ENCODE measurements at regions not wholly inside any gene's neighbourhood (a gene's known extent, or its start where the extent isn't known, plus 50 kb on each side); places are given as distances from the start of the nearest gene placed in this dataset.
"Not testable (repeated sequence)": the region's sequence is repeated elsewhere in the genome, so short reads cannot be mapped to it uniquely, and the experiment has no call there.

DNA sequence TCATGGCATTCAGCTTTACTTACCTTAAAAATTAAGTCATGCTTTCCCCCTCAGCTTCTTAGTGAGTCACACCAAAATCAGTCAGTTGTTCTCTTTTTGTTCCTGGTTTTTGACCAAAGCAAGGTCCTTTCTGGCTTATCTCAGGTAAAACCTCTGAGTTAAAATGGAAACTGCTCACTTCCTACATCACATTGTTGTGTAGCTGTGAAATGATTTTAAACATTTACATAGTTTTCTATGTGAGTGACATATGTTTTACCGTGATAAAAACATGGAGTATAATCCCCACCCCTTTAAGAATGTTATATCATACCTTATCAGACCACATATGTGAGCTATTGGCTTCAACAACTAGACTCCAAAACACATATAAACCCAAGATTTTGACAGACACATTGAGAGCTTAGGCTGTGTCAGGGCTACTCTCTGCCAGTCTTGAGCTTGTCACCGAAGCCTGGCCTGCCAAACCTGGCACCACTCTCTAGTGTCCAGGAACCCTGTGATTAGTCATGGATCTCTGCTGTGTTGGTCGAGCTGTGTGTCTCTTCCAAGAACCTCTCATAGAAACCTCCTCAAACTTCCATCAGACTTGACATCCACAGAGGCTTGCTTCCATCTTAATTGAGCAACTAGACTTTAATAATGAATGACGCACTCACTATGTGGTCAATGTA lies 113.7 kb upstream of the FOXN2 start:
- H3K27me3 ChIP-seq (ENCODE audit: control insufficient read depth, insufficient read depth, low read length) = no peaks in the 10 kb centered on the region

GRCh38 chr2:48201435-48201834 lies 113.0 kb upstream of the FOXN2 start:
- H3K27me3 ChIP-seq (ENCODE audit: control insufficient read depth, insufficient read depth, low read length); H3K9ac ChIP-seq (ENCODE audit: low read length); H3K9me3 ChIP-seq (ENCODE audit: control insufficient read depth, low read length); H3K4me3 ChIP-seq (ENCODE audit: low read length); H3K36me3 ChIP-seq (ENCODE audit: control insufficient read depth, insufficient read depth, low read length); H3K4me1 ChIP-seq (ENCODE audit: control insufficient read depth, insufficient read depth, low read length): not testable (repeated sequence)

More for the DNA sequence above, 113.7 kb upstream of the FOXN2 start:
- Histone ChIP-seq H3K9me3 (ENCODE audit: control insufficient read depth, low read length) (no peaks in the 10 kb centered on the region), H3K4me1 (ENCODE audit: control insufficient read depth, insufficient read depth, low read length) (peaks cover 16% of the 10 kb centered on the region), H3K4me3 (ENCODE audit: low read length) (no peak overlapping the region), H3K36me3 (ENCODE audit: control insufficient read depth, insufficient read depth, low read length) (no peaks in the 10 kb centered on the region), H3K9ac (ENCODE audit: low read length) (no peak overlapping the region)

DNA sequence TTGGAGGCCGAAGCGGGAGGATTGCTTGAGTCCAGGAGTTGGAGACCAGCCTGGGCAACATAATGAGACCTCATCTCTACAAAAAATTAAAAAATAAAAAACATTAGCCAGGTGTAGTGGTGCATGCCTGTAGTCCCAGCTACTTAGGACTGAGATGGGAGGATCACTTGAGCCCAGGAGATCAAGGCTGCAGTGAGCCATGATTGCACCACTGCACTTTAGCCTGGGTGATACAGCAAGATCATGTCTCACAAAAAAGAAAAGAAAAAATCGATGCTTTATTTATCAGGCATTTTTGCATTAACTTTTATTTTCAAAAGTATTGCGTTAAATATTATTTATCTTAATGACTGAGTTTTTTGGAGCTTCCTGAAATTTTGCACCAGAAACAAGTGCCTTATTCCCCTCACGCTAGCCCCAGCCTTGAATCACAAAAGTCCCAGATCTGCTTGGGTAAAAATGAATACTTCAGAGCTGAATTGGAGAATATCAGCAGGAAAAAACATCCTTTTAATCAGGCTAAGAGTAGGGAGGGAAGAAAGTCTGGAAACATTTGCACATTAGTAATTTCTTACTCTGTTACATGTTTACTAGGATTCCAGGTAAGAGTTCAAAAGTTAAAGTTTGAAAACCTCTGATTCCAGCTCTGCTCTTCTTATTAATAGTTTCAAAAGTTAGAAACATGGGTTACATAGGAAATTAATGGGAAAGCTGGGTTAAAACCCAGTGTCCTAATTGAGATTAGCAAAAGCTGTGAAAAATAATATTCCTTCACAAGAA lies 111.4 kb upstream of the FOXN2 start:
- Histone ChIP-seq H3K36me3 (ENCODE audit: control insufficient read depth, insufficient read depth, low read length) (no peaks in the 10 kb centered on the region), H3K27me3 (ENCODE audit: control insufficient read depth, insufficient read depth, low read length) (no peaks in the 10 kb centered on the region), H3K9me3 (ENCODE audit: control insufficient read depth, low read length) (no peaks in the 10 kb centered on the region), H3K4me1 (ENCODE audit: control insufficient read depth, insufficient read depth, low read length) (peaks cover 7% of the 10 kb centered on the region), H3K4me3 (ENCODE audit: low read length) (no peak overlapping the region), H3K9ac (ENCODE audit: low read length) (no peak overlapping the region)

- no peaks in the 10 kb centered on the region for H3K36me3 ChIP-seq (ENCODE audit: control insufficient read depth, insufficient read depth, low read length)
These were observed 110.8 kb upstream of the FOXN2 start for GRCh38 chr2:48203668-48204067.

DNA sequence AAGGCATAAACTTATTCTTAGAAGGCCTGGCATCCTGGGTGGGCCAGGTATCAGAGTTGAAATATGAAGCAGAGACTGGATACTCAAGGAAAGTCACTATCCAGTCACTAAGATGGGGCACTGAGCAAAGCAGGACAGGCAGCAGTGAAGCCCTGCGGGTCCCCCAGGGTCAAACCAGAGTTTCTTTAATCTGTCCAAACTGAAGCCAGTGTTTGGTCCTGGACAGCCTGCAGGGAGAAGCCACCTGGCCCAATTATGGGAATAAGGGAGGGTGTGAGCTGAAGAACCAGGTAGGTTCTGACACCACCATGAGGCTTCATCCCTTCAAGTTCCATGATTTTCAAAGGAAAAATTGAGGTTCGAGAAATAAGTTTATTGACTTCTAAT lies 109.7 kb upstream of the FOXN2 start:
- H3K36me3 ChIP-seq (ENCODE audit: control insufficient read depth, insufficient read depth, low read length) = no peaks in the 10 kb centered on the region
- no peak overlapping the region for H3K9ac ChIP-seq (ENCODE audit: low read length)
- no peak overlapping the region for H3K4me3 ChIP-seq (ENCODE audit: low read length)
- no peaks in the 10 kb centered on the region for H3K9me3 ChIP-seq (ENCODE audit: control insufficient read depth, low read length)
- peaks cover 7% of the 10 kb centered on the region for H3K4me1 ChIP-seq (ENCODE audit: control insufficient read depth, insufficient read depth, low read length)
- H3K27me3 ChIP-seq (ENCODE audit: control insufficient read depth, insufficient read depth, low read length) = no peaks in the 10 kb centered on the region

More at GRCh38 chr2:48203668-48204067, 110.8 kb upstream of the FOXN2 start:
- no peak overlapping the region for H3K9ac ChIP-seq (ENCODE audit: low read length)
- H3K27me3 ChIP-seq (ENCODE audit: control insufficient read depth, insufficient read depth, low read length) = no peaks in the 10 kb centered on the region
- H3K9me3 ChIP-seq (ENCODE audit: control insufficient read depth, low read length) = no peaks in the 10 kb centered on the region
- H3K4me3 ChIP-seq (ENCODE audit: low read length) = no peak overlapping the region
- peaks cover 7% of the 10 kb centered on the region for H3K4me1 ChIP-seq (ENCODE audit: control insufficient read depth, insufficient read depth, low read length)

DNA sequence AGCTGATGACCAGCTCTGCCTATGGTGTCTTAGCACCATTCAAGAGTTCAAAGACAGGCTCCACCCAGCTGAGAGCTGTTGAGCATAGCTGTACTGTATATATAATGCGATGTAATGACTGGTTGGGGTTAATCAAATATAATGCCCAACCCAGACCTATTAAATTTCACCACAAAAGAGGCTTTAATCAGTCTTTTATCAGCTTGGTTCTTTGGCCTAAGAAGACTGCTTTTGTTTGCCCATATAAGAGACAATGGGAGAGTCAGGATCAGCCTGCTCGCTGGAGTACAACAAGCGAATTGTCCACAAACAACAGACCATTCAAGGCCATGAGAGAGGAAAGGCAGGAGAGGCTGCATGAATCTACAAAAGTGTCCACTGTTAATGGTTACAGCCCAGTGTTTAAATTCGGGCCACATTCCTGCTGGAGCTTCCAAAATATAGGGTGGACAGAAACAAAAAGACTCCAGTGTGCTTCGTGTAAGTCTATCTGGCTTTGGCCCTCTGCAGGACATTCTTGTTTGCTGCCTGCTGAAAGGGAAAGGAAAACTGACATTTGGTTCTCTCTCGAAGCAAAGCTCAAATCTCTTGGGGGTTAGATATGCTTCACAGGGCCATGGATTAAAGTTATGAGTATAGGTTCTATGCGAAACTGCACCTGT lies 109.2 kb upstream of the FOXN2 start:
- no peaks in the 10 kb centered on the region for H3K36me3 ChIP-seq (ENCODE audit: control insufficient read depth, insufficient read depth, low read length)
- H3K9me3 ChIP-seq (ENCODE audit: control insufficient read depth, low read length) = no peaks in the 10 kb centered on the region
- peaks cover 7% of the 10 kb centered on the region for H3K4me1 ChIP-seq (ENCODE audit: control insufficient read depth, insufficient read depth, low read length)
- H3K9ac ChIP-seq (ENCODE audit: low read length) = no peak overlapping the region
- no peaks in the 10 kb centered on the region for H3K27me3 ChIP-seq (ENCODE audit: control insufficient read depth, insufficient read depth, low read length)
- H3K4me3 ChIP-seq (ENCODE audit: low read length) = no peak overlapping the region

DNA sequence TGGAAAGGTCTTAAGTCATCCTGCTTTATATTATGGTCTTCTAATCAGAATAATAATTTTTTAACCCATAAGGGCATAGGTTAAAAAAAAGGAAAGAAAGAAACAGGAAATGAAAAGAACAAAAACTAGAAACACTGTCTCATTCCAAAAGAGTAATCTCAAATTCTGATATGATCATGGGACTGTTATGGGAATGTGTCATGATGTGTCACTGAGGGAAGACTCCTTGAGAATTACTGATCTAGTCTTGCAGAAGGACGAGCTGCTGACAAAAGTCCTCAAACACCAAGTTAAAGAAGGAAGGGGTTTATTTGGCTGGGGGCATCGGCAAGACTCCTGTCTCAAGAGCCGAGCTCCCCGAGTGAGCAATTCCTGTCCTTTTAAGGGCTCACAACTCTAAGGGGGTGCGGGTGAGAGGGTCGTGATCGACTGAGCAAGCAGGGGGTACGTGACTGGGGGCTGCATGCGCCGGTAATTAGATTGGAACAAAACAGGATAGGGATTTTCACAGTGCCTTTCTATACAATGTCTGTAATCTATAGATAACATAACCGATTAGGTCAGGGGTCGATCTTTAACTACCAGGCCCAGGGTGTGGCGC lies 108.3 kb upstream of the FOXN2 start:
- not testable (repeated sequence) for H3K27me3 ChIP-seq (ENCODE audit: control insufficient read depth, insufficient read depth, low read length); H3K9ac ChIP-seq (ENCODE audit: low read length); H3K4me1 ChIP-seq (ENCODE audit: control insufficient read depth, insufficient read depth, low read length); H3K4me3 ChIP-seq (ENCODE audit: low read length); H3K36me3 ChIP-seq (ENCODE audit: control insufficient read depth, insufficient read depth, low read length); H3K9me3 ChIP-seq (ENCODE audit: control insufficient read depth, low read length)

- no peaks in the 10 kb centered on the region for H3K9me3 ChIP-seq (ENCODE audit: control insufficient read depth, low read length)
- no peaks in the 10 kb centered on the region for H3K36me3 ChIP-seq (ENCODE audit: control insufficient read depth, insufficient read depth, low read length)
- H3K4me3 ChIP-seq (ENCODE audit: low read length) = no peak overlapping the region
- no peak overlapping the region for H3K9ac ChIP-seq (ENCODE audit: low read length)
- peaks cover 7% of the 10 kb centered on the region for H3K4me1 ChIP-seq (ENCODE audit: control insufficient read depth, insufficient read depth, low read length)
- no peaks in the 10 kb centered on the region for H3K27me3 ChIP-seq (ENCODE audit: control insufficient read depth, insufficient read depth, low read length)
These were observed 107.3 kb upstream of the FOXN2 start for GRCh38 chr2:48207201-48207641.

- no peaks in the 10 kb centered on the region for H3K9me3 ChIP-seq (ENCODE audit: control insufficient read depth, low read length)
- peaks cover 7% of the 10 kb centered on the region for H3K4me1 ChIP-seq (ENCODE audit: control insufficient read depth, insufficient read depth, low read length)
- no peaks in the 10 kb centered on the region for H3K27me3 ChIP-seq (ENCODE audit: control insufficient read depth, insufficient read depth, low read length)
- no peaks in the 10 kb centered on the region for H3K36me3 ChIP-seq (ENCODE audit: control insufficient read depth, insufficient read depth, low read length)
- no peak overlapping the region for H3K4me3 ChIP-seq (ENCODE audit: low read length)
- H3K9ac ChIP-seq (ENCODE audit: low read length) = no peak overlapping the region
These were observed 106.6 kb upstream of the FOXN2 start for GRCh38 chr2:48207851-48208250.

DNA sequence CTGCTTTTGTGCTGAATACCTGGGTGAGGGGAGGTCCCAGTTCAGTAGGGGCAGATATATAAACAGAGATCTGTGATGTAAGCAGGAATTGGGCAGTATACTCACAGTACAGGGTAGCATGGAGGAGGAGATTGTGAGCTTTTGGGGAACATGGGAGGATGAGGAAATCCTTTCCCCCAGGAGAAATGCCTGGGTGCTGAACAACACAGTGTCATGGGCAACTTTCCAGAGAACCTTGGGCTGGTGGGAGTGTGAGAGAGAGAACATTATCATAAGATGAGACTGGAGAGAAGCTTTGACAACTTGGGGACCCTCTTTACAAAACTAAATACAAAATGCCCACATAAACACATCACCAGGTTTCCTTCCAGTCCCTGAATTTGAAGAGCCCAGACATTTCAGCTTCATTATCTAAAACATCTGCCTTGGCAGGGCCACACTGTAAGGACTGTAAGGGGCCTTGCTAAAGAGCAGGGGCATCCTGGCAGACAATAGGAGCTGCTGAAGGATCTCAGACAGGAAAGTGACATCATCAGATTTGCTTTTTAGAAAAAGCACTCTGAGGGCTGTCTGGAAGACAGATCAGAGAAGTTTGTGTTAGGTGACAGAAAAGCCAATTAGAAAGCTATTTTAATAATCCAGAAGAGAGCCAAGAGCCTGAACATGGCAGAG lies 105.1 kb upstream of the FOXN2 start:
- Histone ChIP-seq H3K9ac (ENCODE audit: low read length) (no peak overlapping the region), H3K9me3 (ENCODE audit: control insufficient read depth, low read length) (no peaks in the 10 kb centered on the region), H3K36me3 (ENCODE audit: control insufficient read depth, insufficient read depth, low read length) (no peaks in the 10 kb centered on the region), H3K4me3 (ENCODE audit: low read length) (no peak overlapping the region), H3K27me3 (ENCODE audit: control insufficient read depth, insufficient read depth, low read length) (no peaks in the 10 kb centered on the region), H3K4me1 (ENCODE audit: control insufficient read depth, insufficient read depth, low read length) (peaks cover 7% of the 10 kb centered on the region)

- peaks cover 6% of the 10 kb centered on the region for H3K4me1 ChIP-seq (ENCODE audit: control insufficient read depth, insufficient read depth, low read length)
- H3K36me3 ChIP-seq (ENCODE audit: control insufficient read depth, insufficient read depth, low read length) = no peaks in the 10 kb centered on the region
- H3K9ac ChIP-seq (ENCODE audit: low read length) = no peak overlapping the region
- H3K27me3 ChIP-seq (ENCODE audit: control insufficient read depth, insufficient read depth, low read length) = no peaks in the 10 kb centered on the region
- no peak overlapping the region for H3K4me3 ChIP-seq (ENCODE audit: low read length)
- H3K9me3 ChIP-seq (ENCODE audit: control insufficient read depth, low read length) = no peaks in the 10 kb centered on the region
These were observed 104.3 kb upstream of the FOXN2 start for GRCh38 chr2:48210189-48210588.
